Endothelial cell of umbilical vein (primary cell): ENCODE measurements at regions not wholly inside any gene's neighbourhood (a gene's known extent, or its start where the extent isn't known, plus 50 kb on each side); places are given as distances from the start of the nearest gene placed in this dataset.

Source experiments
- BruUV-seq: library from RNA; stranded (reverse); fragments of 400-500 nt; replicated peaks from 2 replicates; lab custom pipeline; 2021; lab: Mats Ljungman, UMichigan
- CTCF ChIA-PET: fragments of 300-600, 350-600 bp; sonication (Branson Sonifier 250); formaldehyde crosslinking; loops from one replicate; lab custom pipeline; 2021; ENCODE audit warnings: antibody characterized with exemption, inconsistent platforms; lab: Charles Lee
- POLR2A ChIA-PET: fragments of 300-600, 350-600 bp; sonication (Branson Sonifier 250); formaldehyde crosslinking; loops from one replicate; lab custom pipeline; 2021; ENCODE audit warnings: antibody characterized with exemption, inconsistent platforms; lab: Charles Lee
- DNase-seq: peaks from one replicate; pipeline ENCODE4 v3.0.0-alpha.2; 2011; ENCODE audit warnings: low read depth, low spot score
- FAIRE-seq: peaks from 2 replicates; lab custom pipeline; 2011; peaks lifted over from hg19 to GRCh38; lab: Jason Lieb, UNC
- H2AFZ ChIP-seq: 2 replicates; pipeline ENCODE4 v1.6.0; 2012; ENCODE audit warnings: low read depth, low read length, control low read depth, inconsistent platforms
- H3K27ac ChIP-seq: 2 replicates; pipeline ENCODE4 v1.5.1; 2011; ENCODE audit warnings: low read depth, mild to moderate bottlenecking, control low read depth, low read length, moderate library complexity; ENCODE audit not compliant: insufficient read depth
- H3K27me3 ChIP-seq, 2 experiments: 2 replicates each; pipeline versions ENCODE4 v1.6.0 to v1.6.1; 2011; ENCODE audit warnings: low read length in 2 of 2, mixed read lengths in 1 of 2; ENCODE audit not compliant: control insufficient read depth in 2 of 2, insufficient read depth in 2 of 2
- H3K36me3 ChIP-seq, 2 experiments: 2 replicates in 1 of 2; 3 replicates in 1 of 2; pipeline ENCODE4 v1.5.1; 2011; ENCODE audit warnings: low read length in 2 of 2, mild to moderate bottlenecking in 1 of 2, moderate library complexity in 1 of 2; ENCODE audit not compliant: control insufficient read depth in 2 of 2, insufficient read depth in 2 of 2; ENCODE audit errors: extremely low read depth in 1 of 2
- H3K4me1 ChIP-seq: 3 replicates; pipeline ENCODE4 v1.5.1; 2011; ENCODE audit warnings: mild to moderate bottlenecking, low read length; ENCODE audit not compliant: control insufficient read depth, insufficient read depth; ENCODE audit errors: extremely low read depth
- H3K4me2 ChIP-seq: 2 replicates; pipeline ENCODE4 v1.6.1; 2011; ENCODE audit warnings: low read length, control low read depth, mixed read lengths; ENCODE audit not compliant: insufficient read depth
- H3K4me3 ChIP-seq, 3 experiments: fragments of 200-600 bp in 1 of 3; sonication (generic), shearing (Covaris generic) in 1 of 3; replicated peaks in 1 of 3; 2 replicates each; pipeline ENCODE4 v1.5.1; 2011 to 2016; ENCODE audit warnings: control low read depth in 3 of 3, low read length in 3 of 3, mild to moderate bottlenecking in 2 of 3, inconsistent platforms in 1 of 3, low read depth in 1 of 3, moderate library complexity in 1 of 3; ENCODE audit not compliant: insufficient read depth in 1 of 3
- H3K79me2 ChIP-seq: 2 replicates; pipeline ENCODE4 v1.6.0; 2012; ENCODE audit warnings: low read length, inconsistent platforms; ENCODE audit not compliant: control insufficient read depth, insufficient read depth
- H3K9ac ChIP-seq: replicated peaks from 2 replicates; pipeline ENCODE3; 2011; ENCODE audit warnings: low read length, control low read depth; ENCODE audit not compliant: insufficient read depth; ENCODE audit errors: extremely low read depth
- H3K9me1 ChIP-seq: replicated peaks from 3 replicates; pipeline ENCODE4 v1.6.0; 2011; ENCODE audit warnings: mild to moderate bottlenecking, low read length; ENCODE audit not compliant: control insufficient read depth, insufficient read depth; ENCODE audit errors: extremely low read depth
- H3K9me3 ChIP-seq: replicated peaks from 2 replicates; pipeline ENCODE4 v1.5.1; 2012; ENCODE audit warnings: low read length, inconsistent platforms; ENCODE audit not compliant: control insufficient read depth, insufficient read depth
- H4K20me1 ChIP-seq: replicated peaks from 2 replicates; pipeline ENCODE3; 2011; ENCODE audit warnings: mild to moderate bottlenecking, low read length; ENCODE audit not compliant: control insufficient read depth, insufficient read depth; ENCODE audit errors: extremely low read depth
- GATA2 ChIP-seq: IDR thresholded peaks from 2 replicates; pipeline ENCODE4 v1.7.0; 2011; ENCODE audit warnings: low read depth, mild to moderate bottlenecking, moderate library complexity, mixed read lengths, low read length; ENCODE audit not compliant: insufficient read length, insufficient read depth
- JUN ChIP-seq: IDR thresholded peaks from 2 replicates; pipeline ENCODE4 v1.6.1; 2011; ENCODE audit warnings: borderline replicate concordance, low read depth; ENCODE audit not compliant: insufficient read length, insufficient read depth
- MAX ChIP-seq: IDR thresholded peaks from 2 replicates; pipeline ENCODE4 v1.6.1; 2011; ENCODE audit not compliant: insufficient read depth, insufficient read length
- POLR2A ChIP-seq: IDR thresholded peaks from 2 replicates; pipeline ENCODE4 v1.6.1; 2012; ENCODE audit warnings: low read depth, mild to moderate bottlenecking, control low read depth, low read length
- POLR2AphosphoS5 ChIP-seq: IDR thresholded peaks from 2 replicates; pipeline ENCODE4 v1.6.1; 2012; ENCODE audit warnings: low read depth, mild to moderate bottlenecking, control low read depth, low read length, moderate library complexity; ENCODE audit not compliant: insufficient read depth
- dilution Hi-C: fragments of 300-500 bp; cut with MboI; formaldehyde crosslinking; loops from one replicate; pipeline ENCODE4 v1.15.0; 2019; ENCODE audit warnings: low sequenced_read_pairs; ENCODE audit not compliant: extremely low pct_ligation_motif_present
- intact Hi-C: fragments of 100-400 bp; cut with micrococcal nuclease; formaldehyde crosslinking; loops from one replicate; pipeline ENCODE4 v1.10.0; 2022

- no peak overlapping the region for H3K27ac ChIP-seq
- H4K20me1 ChIP-seq: no peaks in the 10 kb centered on the region
- no peaks in the 10 kb centered on the region for H3K9me3 ChIP-seq
- H3K4me3 ChIP-seq: no peak overlapping the region
- H2AFZ ChIP-seq: no peak overlapping the region
- TF ChIP-seq POLR2AphosphoS5: no peak
- no peak for TF ChIP-seq GATA2
- no peak for TF ChIP-seq POLR2A
- TF ChIP-seq JUN: no peak
- TF ChIP-seq MAX: no peak
- ChIA-PET POLR2A (no interaction called here), CTCF (interaction anchor here (0.6 kb wide), 1 partner anchor 532 kb away, joined by 3 read pairs; no protein-coding TSS in a partner anchor)
- H3K4me2 ChIP-seq: no peak overlapping the region
- intact Hi-C loops: no loop called here
- dilution Hi-C loops: no loop called here
- DNase-seq: no peak
- H3K79me2 ChIP-seq: no peaks in the 10 kb centered on the region
- no TSS peak for BruUV-seq
- no peaks in the 10 kb centered on the region for H3K4me1 ChIP-seq
- no peak overlapping the region for H3K9ac ChIP-seq
- H3K27me3 ChIP-seq: peaks cover 10 to 21% of the 10 kb centered on the region in 2 experiments
- no peaks in the 10 kb centered on the region for H3K9me1 ChIP-seq
- H3K36me3 ChIP-seq: no peaks in the 10 kb centered on the region
- no peak for FAIRE-seq
Measured at GRCh38 chr5:68385936-68386335, 170.4 kb downstream of the PIK3R1 start.

GRCh38 chr5:68387074-68387796 lies 171.7 kb downstream of the PIK3R1 start:
- no peaks in the 10 kb centered on the region for H3K79me2 ChIP-seq
- no peak overlapping the region for H3K9ac ChIP-seq
- no peak for DNase-seq
- H3K27me3 ChIP-seq: peaks cover 10 to 24% of the 10 kb centered on the region in 2 experiments
- FAIRE-seq: no peak
- no peaks in the 10 kb centered on the region for H3K9me3 ChIP-seq
- no peak overlapping the region for H3K27ac ChIP-seq
- H3K36me3 ChIP-seq: no peaks in the 10 kb centered on the region
- ChIA-PET POLR2A (no interaction called here), CTCF (interaction anchor here (1.8 kb wide), 1 partner anchor 101 kb away, joined by 4 read pairs; no protein-coding TSS in a partner anchor)
- H3K4me1 ChIP-seq: no peaks in the 10 kb centered on the region
- H2AFZ ChIP-seq: no peak overlapping the region
- no peak for TF ChIP-seq POLR2A
- TF ChIP-seq JUN: no peak
- no peak for TF ChIP-seq GATA2
- H3K4me3 ChIP-seq: no peak overlapping the region
- no peak overlapping the region for H3K4me2 ChIP-seq
- H3K9me1 ChIP-seq: no peaks in the 10 kb centered on the region
- H4K20me1 ChIP-seq: no peaks in the 10 kb centered on the region
- dilution Hi-C loops (no loop called here), intact Hi-C loops (no loop called here)
- BruUV-seq: no TSS peak
